Uterus (tissue), 2 donors: ENCODE measurements at regions not wholly inside any gene's neighbourhood (a gene's known extent, or its start where the extent isn't known, plus 50 kb on each side); places are given as distances from the start of the nearest gene placed in this dataset.

Experiments
- POLR2A ChIP-seq, 2 donors: fragments of 450-650 bp; IDR thresholded peaks; one replicate each; pipeline ENCODE4 v1.6.1; 2016; ENCODE audit warnings: antibody characterized with exemption in 2 of 2, mild to moderate bottlenecking in 1 of 2, moderate library complexity in 1 of 2
- TF ChIP-seq, protein P1 (sequence below), 4 experiments: fragments of 200-600 bp in 2 of 4; fragments of 450-650 bp in 2 of 4; sonication (generic) in 2 of 4; IDR thresholded peaks; one replicate each; pipeline ENCODE4 v1.5.1; 2016 to 2019; ENCODE audit warnings: antibody characterized with exemption in 4 of 4, mild to moderate bottlenecking in 2 of 4, moderate library complexity in 1 of 4

DNA sequence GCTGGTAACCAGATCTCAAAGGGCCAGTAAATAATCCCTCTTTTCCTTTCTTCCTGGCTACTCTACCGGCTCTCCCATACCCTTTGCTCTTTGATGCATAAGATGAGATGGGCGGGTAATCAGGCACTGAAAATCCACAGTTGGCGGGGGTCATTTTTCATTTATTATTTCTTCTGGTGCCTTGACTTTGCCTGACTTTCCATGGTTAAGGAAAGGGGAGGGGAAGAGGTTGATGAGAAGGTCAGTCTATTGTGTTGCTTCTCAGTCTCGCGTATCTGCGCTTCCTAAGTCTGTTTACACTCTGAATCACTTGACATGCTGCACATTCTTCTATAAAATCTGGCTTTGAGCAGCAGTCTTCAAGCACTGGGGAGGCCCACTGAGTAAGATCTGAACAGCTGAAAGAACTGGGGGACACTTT is 121.1 kb upstream of the HDGFL1 start:
- TF ChIP-seq, protein P1, sequence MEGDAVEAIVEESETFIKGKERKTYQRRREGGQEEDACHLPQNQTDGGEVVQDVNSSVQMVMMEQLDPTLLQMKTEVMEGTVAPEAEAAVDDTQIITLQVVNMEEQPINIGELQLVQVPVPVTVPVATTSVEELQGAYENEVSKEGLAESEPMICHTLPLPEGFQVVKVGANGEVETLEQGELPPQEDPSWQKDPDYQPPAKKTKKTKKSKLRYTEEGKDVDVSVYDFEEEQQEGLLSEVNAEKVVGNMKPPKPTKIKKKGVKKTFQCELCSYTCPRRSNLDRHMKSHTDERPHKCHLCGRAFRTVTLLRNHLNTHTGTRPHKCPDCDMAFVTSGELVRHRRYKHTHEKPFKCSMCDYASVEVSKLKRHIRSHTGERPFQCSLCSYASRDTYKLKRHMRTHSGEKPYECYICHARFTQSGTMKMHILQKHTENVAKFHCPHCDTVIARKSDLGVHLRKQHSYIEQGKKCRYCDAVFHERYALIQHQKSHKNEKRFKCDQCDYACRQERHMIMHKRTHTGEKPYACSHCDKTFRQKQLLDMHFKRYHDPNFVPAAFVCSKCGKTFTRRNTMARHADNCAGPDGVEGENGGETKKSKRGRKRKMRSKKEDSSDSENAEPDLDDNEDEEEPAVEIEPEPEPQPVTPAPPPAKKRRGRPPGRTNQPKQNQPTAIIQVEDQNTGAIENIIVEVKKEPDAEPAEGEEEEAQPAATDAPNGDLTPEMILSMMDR (IDR thresholded peaks at IDR 0.05): no peak
- TF ChIP-seq POLR2A (IDR thresholded peaks at IDR 0.05): no peak
